Lung (tissue), 11 donors: ENCODE measurements at regions not wholly inside any gene's neighbourhood (a gene's known extent, or its start where the extent isn't known, plus 50 kb on each side); places are given as distances from the start of the nearest gene placed in this dataset.
A peak's percentile ranks its signal among the peaks of the same experiment; 100 is the strongest.

ENCODE experiments used
- ATAC-seq: fragments of 200-7000 bp; cut with Tn5 transposase; one replicate; pipeline ENCODE4 v1.9.1; 2020; ENCODE audit warnings: moderate number of reproducible peaks; ENCODE audit not compliant: insufficient read depth, low FRiP score
- DNase-seq, 3 donors: peaks; one replicate each; pipeline ENCODE4 v3.0.0-alpha.2; 2013 to 2017
- H3K27ac ChIP-seq, 2 donors: one replicate each; pipeline ENCODE4 v1.5.1; 2013; ENCODE audit warnings: mild to moderate bottlenecking in 2 of 2, moderate library complexity in 2 of 2, control low read depth in 1 of 2, inconsistent platforms in 1 of 2, low read depth in 1 of 2, low read length in 1 of 2
- H3K27me3 ChIP-seq, 3 donors: one replicate each; pipeline ENCODE4 v1.5.1; 2013; ENCODE audit warnings: low read length in 2 of 3; ENCODE audit not compliant: control insufficient read depth in 3 of 3, insufficient read depth in 3 of 3
- H3K36me3 ChIP-seq, 4 donors: one replicate each; pipeline ENCODE4 v1.5.1; 2013; ENCODE audit warnings: low read length in 4 of 4, mild to moderate bottlenecking in 1 of 4, moderate library complexity in 1 of 4; ENCODE audit not compliant: control insufficient read depth in 4 of 4, insufficient read depth in 4 of 4
- H3K4me1 ChIP-seq, 5 donors: one replicate each; pipeline ENCODE4 v1.5.1; 2013; ENCODE audit warnings: low read length in 5 of 5, mild to moderate bottlenecking in 2 of 5, moderate library complexity in 1 of 5; ENCODE audit not compliant: control insufficient read depth in 5 of 5, insufficient read depth in 5 of 5
- H3K4me3 ChIP-seq: one replicate; pipeline ENCODE4 v1.5.1; 2013; ENCODE audit warnings: mild to moderate bottlenecking, control low read depth, moderate library complexity
- H3K9ac ChIP-seq, 2 donors: one replicate each; pipeline ENCODE4 v1.5.1; 2013; ENCODE audit warnings: low read length in 2 of 2, control low read depth in 1 of 2; ENCODE audit not compliant: insufficient read depth in 1 of 2
- H3K9me3 ChIP-seq, 4 donors: one replicate each; pipeline ENCODE4 v1.5.1; 2013; ENCODE audit warnings: low read length in 3 of 4, mild to moderate bottlenecking in 1 of 4, moderate library complexity in 1 of 4; ENCODE audit not compliant: control insufficient read depth in 4 of 4, insufficient read depth in 3 of 4
- WGBS, 2 donors: extraction: QIAGEN DNeasy Blood & Tissue Kit; methylation state at CpG; one replicate each; pipeline ENCODE4 v1.1.7; 2013; 5-methylcytosine and 5-hydroxymethylcytosine counted together
- TF ChIP-seq, protein P1 (sequence below): IDR thresholded peaks from 2 replicates; pipeline ENCODE4 v1.5.1; 2012; ENCODE audit warnings: mild to moderate bottlenecking; ENCODE audit errors: control extremely low read depth, extremely low read depth
- donor health status: control.
- donor health status: control.
- donor health status: Bipolar disorder and iron deficiency.
- donor health status: healthy.
- donor health status: DM: yes; HTN: yes; CAD: no.

DNA sequence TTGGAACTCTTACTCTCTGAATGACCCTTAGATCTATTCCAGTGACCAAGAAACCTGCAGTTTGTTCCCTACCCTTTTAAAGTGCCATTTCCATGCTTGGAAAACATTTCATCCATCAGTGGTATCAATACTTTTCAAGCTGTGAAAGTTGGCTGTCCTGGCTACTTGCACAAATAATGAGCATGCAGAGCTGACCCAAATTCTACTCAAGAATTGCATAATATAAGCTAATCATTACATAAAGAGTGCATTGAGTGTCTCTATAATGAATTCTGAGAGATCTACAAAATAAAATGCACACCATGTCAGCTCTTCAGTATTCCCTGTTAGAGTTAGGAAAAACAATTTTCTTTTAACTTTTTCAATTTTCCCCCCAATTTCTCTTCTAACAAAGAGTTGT is 181.3 kb upstream of the HS3ST5 start:
- Histone ChIP-seq H3K9me3 (no peaks in the 10 kb centered on the region), H3K27me3 (no peaks in the 10 kb centered on the region), H3K9ac (no peak overlapping the region), H3K4me3 (no peak overlapping the region), H3K36me3 (no peaks in the 10 kb centered on the region), H3K27ac (no peak overlapping the region), H3K4me1 (peaks cover 0 to 8% (median 0%) of the 10 kb centered on the region in 5 donors)
- DNase-seq (peak in 2 of 3 donors; percentile 8 to 54), ATAC-seq (no peak)
- TF ChIP-seq, protein P1, sequence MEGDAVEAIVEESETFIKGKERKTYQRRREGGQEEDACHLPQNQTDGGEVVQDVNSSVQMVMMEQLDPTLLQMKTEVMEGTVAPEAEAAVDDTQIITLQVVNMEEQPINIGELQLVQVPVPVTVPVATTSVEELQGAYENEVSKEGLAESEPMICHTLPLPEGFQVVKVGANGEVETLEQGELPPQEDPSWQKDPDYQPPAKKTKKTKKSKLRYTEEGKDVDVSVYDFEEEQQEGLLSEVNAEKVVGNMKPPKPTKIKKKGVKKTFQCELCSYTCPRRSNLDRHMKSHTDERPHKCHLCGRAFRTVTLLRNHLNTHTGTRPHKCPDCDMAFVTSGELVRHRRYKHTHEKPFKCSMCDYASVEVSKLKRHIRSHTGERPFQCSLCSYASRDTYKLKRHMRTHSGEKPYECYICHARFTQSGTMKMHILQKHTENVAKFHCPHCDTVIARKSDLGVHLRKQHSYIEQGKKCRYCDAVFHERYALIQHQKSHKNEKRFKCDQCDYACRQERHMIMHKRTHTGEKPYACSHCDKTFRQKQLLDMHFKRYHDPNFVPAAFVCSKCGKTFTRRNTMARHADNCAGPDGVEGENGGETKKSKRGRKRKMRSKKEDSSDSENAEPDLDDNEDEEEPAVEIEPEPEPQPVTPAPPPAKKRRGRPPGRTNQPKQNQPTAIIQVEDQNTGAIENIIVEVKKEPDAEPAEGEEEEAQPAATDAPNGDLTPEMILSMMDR: no peak

DNA sequence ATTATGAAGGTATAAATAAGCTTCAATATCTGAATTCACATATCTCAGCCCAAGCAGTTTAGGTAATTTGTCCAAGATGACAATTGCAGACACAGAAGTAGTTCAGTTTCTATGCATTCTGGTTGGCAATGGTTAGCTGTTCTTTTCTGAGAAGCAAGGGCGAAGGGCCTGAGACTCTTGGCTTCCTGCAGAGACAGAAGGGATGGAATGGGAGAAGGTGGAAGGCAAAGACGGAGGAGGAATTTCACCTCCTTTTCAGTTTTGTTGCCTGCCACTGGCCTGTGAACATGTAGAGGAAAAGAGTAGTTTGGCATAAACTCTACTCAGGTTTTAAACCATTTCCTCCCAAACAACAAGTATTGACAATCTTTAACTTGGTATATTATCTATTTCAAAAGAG is 180.7 kb upstream of the HS3ST5 start:
- 72 to 78% methylated on average over 2 of the region's 2 CpGs for WGBS, 2 donors
- no peak for ATAC-seq
- TF ChIP-seq, protein P1: no peak

DNA sequence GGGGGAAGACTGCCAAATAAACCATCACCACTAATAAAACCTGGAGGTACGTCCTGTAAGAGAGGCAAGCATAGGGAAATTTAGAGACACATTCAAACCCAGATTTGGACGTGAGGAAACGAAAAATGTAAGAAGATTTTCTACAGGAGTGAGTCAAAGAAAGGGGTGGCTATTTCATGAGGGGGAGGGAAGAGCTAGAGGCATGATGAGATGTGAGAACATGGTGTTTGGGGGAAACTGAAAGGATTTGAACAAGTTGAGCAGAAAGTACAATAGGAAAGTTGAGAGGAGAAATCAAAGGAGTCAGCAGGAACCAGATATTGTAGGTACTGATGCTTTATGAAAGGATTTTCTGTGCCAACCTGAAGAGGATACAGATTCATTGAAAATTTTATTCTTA is 179.1 kb upstream of the HS3ST5 start:
- Histone ChIP-seq H3K27ac (no peak overlapping the region), H3K9me3 (no peaks in the 10 kb centered on the region), H3K4me3 (no peak overlapping the region), H3K27me3 (no peaks in the 10 kb centered on the region), H3K4me1 (peaks cover 0 to 8% (median 0%) of the 10 kb centered on the region in 5 donors), H3K36me3 (no peaks in the 10 kb centered on the region), H3K9ac (no peak overlapping the region)
- ATAC-seq: no peak
- TF ChIP-seq, protein P1: no peak
- WGBS, 2 donors: 81 to 82% methylated on average over 3 of the region's 3 CpGs
- no peak for DNase-seq

More for the DNA sequence above, 180.7 kb upstream of the HS3ST5 start:
- no peak for DNase-seq
- Histone ChIP-seq H3K4me3 (no peak overlapping the region), H3K36me3 (no peaks in the 10 kb centered on the region), H3K9me3 (no peaks in the 10 kb centered on the region), H3K4me1 (peaks cover 0 to 8% (median 0%) of the 10 kb centered on the region in 5 donors), H3K27me3 (no peaks in the 10 kb centered on the region), H3K9ac (no peak overlapping the region), H3K27ac (no peak overlapping the region)

DNA sequence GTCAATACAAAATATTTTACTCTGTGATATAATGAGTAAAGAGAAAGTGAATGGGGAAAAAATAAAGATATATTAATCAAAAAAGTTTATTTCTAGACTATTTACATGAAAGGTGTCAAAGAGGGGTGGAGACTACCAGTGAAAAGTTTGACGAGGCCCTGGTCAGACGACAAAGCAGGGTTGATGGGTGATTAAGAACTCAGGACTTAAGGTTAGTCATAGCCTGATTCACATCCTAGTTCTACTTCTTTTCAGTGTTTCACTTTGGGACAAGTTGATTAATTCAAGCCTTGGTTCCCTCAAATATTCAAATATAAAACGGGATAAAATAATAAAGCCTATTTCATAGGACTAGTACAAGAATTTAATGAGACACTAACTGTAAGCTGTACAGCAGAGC is 178.2 kb upstream of the HS3ST5 start:
- no peak overlapping the region for H3K4me3 ChIP-seq
- H3K4me1 ChIP-seq: peaks cover 0 to under 1% (median 0%) of the 10 kb centered on the region in 5 donors
- DNase-seq: no peak
- no peaks in the 10 kb centered on the region for H3K36me3 ChIP-seq
- no peak for ATAC-seq
- WGBS, 2 donors: 84 to 92% methylated on average over 3 of the region's 3 CpGs
- no peak overlapping the region for H3K27ac ChIP-seq
- H3K9ac ChIP-seq: no peak overlapping the region
- H3K27me3 ChIP-seq: no peaks in the 10 kb centered on the region
- TF ChIP-seq, protein P1: no peak
- no peaks in the 10 kb centered on the region for H3K9me3 ChIP-seq
